HG03432 (cell line): ENCODE measurements at regions not wholly inside any gene's neighbourhood (a gene's known extent, or its start where the extent isn't known, plus 50 kb on each side); places are given as distances from the start of the nearest gene placed in this dataset.

Source experiments
- ATAC-seq: cut with Tn5 transposase; IDR thresholded peaks from one replicate; pipeline ENCODE4 v1.9.1; 2021; ENCODE audit warnings: mild to moderate bottlenecking, moderate library complexity; ENCODE audit not compliant: unreplicated experiment

GRCh38 chr21:27397578-27397977 is 430.7 kb upstream of the ADAMTS5 start:
- no peak for ATAC-seq

- ATAC-seq, result no peak
Measured at GRCh38 chr21:27393726-27394125, 426.8 kb upstream of the ADAMTS5 start.

GRCh38 chr21:27391990-27392389 is 425.1 kb upstream of the ADAMTS5 start:
- ATAC-seq, result no peak

DNA sequence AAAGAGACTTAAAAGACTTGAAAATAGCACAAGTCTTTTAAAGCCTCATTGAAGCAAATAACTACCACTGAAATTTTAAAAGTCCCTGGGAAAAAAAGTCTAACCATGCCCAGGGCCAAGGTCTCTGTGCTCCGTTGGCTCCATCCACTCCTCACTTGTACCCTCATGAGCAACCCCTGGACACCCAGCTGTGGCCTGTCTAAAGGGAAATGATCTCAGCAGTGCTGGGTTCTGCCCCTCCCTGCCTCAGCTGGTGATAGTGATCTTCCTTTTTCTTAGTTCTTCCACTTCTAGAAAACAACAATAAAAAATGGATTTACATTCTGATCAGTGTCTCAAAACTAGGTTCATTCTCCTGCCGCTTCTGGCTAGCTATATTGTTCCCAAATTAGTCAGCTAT is 423.5 kb upstream of the ADAMTS5 start:
- no peak for ATAC-seq

- ATAC-seq, result no peak
Measured at GRCh38 chr21:27388825-27389224, 421.9 kb upstream of the ADAMTS5 start.

GRCh38 chr21:27382404-27382803 is 415.5 kb upstream of the ADAMTS5 start:
- ATAC-seq, result no peak

- ATAC-seq, result no peak
Measured at GRCh38 chr21:27380303-27380702, 413.4 kb upstream of the ADAMTS5 start.

DNA sequence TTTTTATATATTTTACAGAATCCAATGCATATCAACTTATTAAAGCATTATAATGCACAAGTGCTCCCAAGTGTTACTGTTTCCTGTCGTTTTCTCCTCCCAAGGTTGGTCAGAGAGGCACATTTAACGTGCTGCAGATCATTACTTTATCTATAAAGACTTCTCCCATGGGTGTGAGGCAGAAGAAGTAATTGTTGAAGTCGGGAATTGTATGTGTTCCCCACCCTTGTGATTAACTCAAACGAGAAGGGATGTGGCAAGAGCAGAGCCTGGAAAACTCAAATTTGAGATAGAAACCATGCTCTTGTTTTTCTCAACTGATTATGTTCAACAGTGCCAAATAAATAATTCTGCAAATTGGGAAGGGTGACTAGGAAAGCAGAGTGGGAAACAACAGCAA is 412.5 kb upstream of the ADAMTS5 start:
- no peak for ATAC-seq

GRCh38 chr21:27372381-27372780 is 405.5 kb upstream of the ADAMTS5 start:
- no peak for ATAC-seq

DNA sequence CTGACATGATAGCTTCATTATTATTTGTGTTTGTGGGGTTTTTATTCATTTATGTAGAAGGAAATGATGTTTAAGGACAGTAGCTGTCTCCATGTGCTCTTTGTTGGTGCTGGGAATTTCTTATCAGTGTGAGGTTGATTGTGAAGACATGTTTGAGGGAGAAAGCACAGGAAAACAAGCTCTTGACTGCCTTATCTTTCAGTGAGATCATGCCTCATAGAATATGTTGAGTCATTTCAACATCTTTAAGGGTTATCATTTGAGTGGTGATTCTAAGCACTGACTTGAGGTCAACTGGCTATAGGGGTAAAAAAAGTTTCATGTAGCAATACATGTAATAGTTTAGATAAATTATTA is 405.1 kb upstream of the ADAMTS5 start:
- ATAC-seq, result no peak

- ATAC-seq, result no peak
Measured at GRCh38 chr21:27371115-27371974, 404.5 kb upstream of the ADAMTS5 start.

DNA sequence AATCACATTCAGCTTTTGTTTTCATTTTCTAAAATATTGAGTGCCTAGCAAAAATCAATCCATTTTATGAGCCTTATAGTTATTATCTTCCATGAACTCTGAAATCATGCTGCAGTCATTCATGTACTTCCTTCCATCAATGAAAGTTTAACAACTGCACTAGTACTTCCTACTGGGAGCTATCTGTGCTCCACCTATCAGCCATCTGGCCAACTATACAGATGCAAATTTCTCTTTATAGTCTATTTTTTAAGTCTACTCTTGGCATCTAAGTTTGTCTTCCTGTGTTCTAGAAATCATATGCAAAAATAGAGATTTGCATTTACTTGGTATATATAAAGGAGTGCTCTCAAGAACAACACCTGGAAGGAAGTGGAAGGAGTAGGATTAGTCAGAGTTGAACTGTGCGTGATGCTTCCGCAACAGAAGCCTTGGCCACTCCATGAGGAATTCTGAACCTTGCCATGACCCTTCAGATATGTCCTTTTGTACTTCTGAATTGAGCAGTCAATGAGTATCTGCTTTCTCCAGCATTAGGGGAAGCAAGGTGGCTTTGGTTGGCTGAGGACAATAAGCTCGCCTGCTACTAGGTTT is 403.2 kb upstream of the ADAMTS5 start:
- no peak for ATAC-seq

- no peak for ATAC-seq
Measured at GRCh38 chr21:27369234-27369633, 402.3 kb upstream of the ADAMTS5 start.

- no peak for ATAC-seq
Measured at GRCh38 chr21:27366646-27367235, 399.9 kb upstream of the ADAMTS5 start.

DNA sequence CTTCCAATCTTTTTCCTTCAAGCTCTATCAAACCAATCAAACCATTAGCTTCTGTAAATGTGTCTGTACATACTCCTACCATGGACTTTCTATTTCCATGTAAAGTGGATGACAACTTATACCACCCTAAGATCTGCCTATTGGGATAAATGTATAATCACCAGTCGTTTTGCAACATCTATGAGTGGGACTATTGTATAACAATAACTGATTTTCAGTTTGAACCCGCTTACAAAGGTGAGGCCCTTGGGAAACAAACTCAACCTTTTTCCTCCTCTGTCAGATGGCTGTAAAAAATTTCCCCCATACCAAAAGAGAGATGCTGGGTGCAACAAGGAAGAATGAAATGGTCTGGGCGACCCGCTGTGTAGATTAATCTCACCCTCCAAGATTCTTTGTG is 399.1 kb upstream of the ADAMTS5 start:
- ATAC-seq, result no peak

DNA sequence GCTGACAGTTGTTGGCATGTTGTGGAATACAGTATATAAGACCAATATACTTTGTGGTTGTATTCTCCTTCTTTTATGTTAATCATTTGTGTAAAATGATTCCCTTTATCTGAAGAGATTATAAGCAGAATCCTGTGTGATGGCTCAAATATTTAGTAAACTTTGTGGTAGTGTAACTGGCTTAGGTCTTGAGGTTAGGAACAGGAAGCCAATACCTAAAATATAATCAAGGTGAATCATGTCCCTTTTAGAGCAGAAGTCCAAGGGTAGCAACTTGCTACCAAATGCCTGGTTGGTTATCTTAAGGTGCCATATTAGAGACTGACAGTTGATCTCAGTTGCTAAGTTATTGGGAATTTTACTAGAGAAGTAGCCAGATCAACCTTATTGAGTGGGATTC is 398.5 kb upstream of the ADAMTS5 start:
- no peak for ATAC-seq

GRCh38 chr21:27363719-27364477 is 397.0 kb upstream of the ADAMTS5 start:
- no peak for ATAC-seq

DNA sequence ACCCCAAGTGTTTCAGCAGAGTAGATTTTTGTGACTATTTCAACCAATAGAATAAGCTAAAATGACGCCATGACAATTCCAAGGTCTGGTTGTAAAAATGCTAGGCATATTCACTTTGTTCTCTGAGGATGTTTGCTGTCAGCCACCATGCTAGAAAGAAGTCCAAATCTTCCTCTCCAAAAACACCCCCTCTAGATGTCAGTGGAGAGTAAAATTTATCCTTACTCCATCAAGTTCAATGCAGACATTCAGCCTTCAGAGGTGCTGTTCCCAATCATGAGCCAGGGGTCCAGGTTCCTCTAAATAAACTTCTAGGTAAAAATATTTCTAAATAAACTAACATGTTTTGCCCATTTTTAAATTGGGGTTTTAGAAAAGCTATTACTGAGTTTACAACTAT is 395.4 kb upstream of the ADAMTS5 start:
- ATAC-seq, result no peak

GRCh38 chr21:27359141-27359540 is 392.3 kb upstream of the ADAMTS5 start:
- ATAC-seq, result no peak

GRCh38 chr21:27352885-27353284 is 386.0 kb upstream of the ADAMTS5 start:
- no peak for ATAC-seq

- ATAC-seq, result no peak
Measured at GRCh38 chr21:27346041-27346448, 379.2 kb upstream of the ADAMTS5 start.

DNA sequence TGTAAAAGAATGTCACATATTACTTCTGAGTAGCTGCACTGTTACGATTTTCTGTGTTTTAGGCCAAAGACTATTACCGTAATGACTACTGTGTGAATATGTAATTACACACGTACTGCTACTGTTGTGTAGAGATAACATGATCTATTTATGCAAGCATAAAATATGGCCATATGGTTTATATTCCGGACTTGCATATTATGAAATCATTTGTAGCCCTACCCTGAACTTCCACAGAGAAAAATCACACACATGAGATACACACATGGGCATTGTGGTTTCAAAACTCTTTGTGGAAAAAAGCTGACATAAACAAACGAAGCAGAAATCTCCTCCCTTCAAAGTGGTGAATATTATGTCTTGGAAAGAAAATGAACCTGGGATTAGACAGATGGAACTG is 373.0 kb upstream of the ADAMTS5 start:
- ATAC-seq, result no peak
